CD4-positive, alpha-beta T cell treated with Interleukin-15 for 1 hour (primary cell): ENCODE measurements at regions not wholly inside any gene's neighbourhood (a gene's known extent, or its start where the extent isn't known, plus 50 kb on each side); places are given as distances from the start of the nearest gene placed in this dataset.

Experiments
- DNase-seq: peaks from one replicate; pipeline ENCODE4 v3.0.0-alpha.2; 2020

DNA sequence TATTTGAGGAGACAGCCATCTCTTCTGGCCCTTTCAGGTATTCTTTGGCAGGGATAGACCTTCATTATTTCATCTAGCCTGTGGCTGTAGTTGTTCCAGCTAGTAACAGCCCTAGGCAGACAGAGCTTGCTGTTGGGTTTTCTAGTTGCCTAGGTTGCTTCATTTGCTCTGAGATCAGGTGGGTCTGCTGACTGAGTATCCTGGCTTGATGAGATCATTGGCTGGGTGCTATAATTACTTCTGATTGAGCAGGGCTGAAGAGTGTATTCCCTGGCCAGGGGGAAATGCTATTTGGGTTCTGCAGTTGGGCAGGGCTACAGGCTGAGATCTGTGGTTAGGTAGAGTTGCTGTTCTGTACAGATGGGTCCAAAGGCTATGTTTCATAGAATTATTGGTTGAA, 456.1 kb downstream of the PSAT1 start:
- DNase-seq: no peak

DNA sequence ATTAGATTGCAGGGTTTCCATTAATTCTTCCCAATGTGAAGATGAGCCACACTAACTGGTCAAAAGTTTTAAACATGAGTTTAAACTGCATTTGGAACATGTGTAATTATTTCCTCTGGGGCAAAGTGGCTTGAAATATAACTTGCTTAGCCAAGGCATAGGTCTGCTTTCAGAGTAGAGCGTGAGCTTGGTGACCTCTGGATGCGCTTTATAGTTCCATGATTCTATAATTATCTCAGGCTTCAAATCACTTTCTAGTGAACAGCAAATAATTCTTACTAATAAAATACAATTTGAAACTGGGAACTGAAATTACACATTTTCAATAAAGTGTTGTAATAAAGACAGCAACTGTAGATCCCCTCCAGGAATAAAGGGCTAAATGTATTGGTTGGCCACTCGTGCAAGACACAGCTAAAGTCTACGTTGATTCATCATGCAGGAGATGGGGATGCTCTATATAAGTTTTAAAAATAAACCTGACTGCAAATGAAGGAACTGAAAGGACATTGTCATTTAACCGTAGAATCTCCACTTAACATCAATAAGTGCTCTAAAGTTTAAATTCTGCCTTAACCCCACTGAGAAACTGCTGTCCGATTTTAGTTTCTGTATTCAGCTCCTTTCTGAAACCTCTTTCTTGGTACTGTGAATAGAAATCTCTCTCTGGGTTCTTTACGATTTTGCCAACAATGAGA, 460.0 kb downstream of the PSAT1 start:
- DNase-seq: no peak

DNA sequence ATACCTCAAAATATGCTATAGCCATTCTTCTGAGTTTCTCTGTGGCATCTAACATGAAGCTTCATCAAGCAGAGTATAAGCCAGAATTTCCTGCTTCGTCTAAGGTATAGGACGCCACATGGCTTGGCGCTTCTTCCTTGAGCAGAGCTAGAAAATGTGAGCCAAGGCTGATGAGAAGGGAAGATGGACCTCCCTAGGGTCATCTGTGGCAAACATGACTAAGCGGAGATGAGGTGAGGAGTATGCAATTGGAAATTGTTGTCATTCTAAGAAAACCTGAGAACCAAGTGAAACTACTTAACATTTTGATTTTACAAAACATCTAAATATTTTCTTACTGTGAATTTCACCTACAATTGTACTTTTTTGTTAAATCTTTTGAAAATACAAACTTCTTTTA, 466.5 kb downstream of the PSAT1 start:
- DNase-seq: no peak

DNA sequence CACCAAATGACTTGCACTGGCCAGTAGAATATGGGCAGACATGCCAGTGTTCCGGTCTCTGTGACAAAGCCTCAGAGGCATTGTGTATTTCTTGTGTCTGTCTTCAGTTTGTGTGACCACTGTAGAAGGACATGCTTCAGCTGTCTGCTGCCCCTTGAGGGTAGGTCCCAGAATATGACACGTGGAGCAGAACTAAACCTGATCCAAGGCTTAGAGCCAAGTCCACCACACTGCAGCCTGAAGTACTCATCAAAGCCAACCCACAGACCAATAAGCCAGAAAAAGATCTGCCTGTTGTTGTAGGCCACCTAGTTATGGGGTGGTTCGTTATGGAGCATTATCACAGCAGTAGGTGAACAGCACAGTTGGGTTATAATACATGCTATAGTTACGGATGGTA, 468.9 kb downstream of the PSAT1 start:
- no peak for DNase-seq

DNA sequence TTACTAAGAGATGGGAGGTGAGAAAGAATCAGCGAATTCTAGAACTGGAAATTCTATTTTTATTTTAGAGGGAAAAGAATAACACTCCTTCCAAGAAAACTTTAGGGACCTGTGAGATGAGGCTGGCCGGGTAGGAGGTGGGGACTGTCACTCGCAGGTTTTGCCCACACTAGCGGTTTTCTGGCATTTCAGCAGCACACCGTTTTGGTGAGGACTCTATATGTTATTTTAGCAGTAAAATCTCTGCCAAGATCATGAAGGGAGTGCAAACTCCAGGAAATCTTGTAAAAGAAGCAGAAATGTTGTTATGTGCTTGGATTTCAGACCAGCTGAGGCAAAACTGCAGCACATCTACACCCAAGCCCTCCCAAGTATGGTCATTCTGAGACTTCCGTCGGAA, 470.6 kb downstream of the PSAT1 start:
- no peak for DNase-seq

DNA sequence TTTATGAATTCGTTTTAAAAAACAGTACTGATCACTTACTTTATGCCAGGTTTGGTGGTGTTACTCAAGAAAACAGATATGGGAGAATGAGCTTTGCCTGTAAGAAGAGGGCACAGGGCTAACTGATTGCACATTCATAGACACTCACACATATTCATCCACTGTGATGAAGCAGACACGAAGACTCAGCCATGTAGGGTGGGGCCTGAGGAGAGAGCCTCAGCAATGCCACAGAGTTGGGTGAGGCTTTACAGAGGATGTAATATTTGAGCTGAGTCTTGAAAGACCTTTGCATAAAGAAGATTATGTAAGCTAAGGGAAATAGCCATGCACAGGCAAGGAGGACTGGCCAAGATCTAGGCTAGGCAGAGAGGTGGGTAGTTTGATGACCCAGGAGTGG, 472.8 kb downstream of the PSAT1 start:
- DNase-seq: no peak

DNA sequence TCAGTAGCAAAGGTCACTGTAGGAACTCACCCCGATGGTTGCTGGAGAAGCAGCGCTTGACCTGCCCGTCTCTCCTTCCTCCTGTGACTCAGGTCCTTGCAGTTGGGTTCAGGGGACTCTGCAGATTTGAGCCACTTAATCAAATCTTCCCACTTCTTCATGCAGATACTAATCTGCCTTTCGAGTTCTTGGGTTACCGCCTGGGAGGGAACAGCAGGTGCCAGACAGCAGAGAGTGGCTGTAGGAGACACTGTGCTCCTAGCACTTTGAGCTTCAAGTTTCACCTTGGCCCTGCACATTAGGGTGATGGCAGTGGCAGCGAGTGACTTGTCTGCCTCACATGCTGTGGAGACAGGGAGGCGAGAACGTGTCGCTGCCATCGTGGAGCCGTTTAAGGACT, 478.3 kb downstream of the PSAT1 start:
- no peak for DNase-seq

DNA sequence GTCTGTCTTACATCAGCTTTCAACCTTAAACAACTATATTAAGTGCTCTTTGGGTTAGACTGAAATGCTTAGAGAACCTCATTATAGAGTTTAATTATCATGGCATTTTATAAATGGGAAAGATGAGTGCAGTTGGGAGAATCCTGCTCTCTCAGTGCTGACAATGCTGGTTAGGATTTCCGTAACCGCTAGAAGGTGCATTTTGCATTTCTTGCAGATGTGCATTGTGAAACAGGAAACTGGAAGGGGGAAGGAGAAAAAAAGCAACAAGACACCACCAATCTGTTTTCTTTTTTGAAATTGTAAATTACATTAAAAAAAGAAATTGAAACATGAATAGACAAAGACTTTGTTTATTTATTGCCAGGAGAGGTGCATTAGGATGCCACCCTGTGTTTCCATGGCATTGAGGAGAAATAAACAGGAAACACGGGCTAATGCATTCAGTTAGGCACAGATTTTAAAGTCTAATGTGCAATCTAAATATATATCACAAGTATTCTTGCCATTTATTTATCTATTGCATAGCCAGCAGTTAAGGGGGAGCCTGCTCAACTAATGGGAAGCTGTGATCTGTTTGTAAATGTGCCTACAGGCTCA, 478.9 kb downstream of the PSAT1 start:
- no peak for DNase-seq

DNA sequence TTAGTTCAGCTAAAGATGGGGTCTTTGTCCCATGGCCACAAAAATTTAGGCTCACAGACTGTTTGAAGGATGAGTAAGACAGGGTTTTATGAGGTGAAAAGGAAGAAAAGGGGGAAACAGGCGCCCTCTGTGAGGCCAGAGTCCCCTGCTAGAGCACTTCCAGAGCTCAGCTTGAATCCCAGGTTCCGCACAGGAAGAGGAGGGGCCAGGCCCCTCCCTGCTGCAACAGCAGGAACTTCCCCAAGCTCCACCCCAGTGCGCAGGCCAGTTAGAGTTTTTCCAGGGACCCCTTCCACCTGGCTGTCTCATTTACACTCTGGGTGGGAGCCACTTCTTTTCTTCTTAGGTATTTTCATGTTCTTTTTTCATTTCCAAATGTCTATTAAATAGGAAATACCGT, 480.8 kb downstream of the PSAT1 start:
- DNase-seq: no peak

DNA sequence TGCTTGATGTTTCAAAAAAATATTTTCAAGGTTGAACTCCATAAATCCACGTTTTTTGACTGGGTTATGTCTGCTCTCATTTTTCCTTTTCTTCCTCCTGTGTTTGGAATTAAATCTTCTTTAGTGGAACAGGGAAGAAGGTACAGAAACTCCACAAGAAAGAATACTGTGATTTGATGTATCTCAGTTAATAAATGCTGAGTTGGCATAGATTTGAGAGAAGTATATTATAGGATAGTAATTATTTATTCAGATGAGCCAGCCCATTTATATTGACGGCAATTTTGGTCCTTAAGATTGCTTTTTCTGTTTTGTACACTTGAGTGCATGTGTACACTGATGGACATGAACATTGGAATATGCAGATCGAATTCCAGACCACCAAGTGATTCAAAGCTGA, 481.4 kb downstream of the PSAT1 start:
- DNase-seq: no peak

DNA sequence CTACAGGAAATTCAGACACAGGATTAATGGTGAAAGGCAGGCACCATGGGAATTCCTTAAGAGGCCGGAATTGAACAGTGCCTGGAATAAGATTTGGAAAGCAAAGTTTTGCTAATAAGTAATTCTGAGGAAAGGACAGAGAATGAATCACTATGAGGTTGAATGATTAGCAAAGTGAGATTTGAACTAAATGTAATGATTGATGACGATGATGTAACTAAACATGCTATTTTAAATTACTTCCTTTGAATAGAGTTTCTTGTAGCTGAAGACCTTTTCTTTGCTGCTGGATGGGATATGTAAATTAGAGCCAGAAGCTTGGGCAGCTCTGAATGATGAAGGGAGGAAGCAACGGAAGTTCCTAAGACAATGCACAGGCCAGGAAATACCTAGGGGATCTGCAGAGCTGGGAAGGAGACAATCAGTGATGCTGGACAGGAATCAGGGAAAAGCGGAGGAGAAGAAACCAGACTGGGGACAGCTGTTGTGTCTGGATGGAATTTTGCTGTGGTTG, 482.0 kb downstream of the PSAT1 start:
- no peak for DNase-seq

DNA sequence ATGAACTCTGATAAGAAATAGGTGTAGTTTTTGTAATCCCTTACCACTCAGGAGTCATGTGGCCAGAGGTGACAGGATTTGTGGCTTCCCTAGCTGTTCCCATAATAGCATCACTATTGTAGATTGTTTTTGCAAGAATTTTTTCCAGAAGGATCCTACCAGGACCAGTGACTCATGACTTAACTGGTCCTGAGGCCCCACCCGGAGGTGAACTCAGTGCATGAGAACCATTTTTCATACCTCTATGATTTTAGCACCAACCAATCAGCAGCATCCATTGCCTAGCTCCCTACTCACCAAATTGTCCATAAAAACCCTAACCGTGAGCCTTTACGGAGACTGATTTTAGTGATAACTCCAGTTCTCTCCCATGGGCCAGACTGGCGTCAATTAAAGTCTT, 484.8 kb downstream of the PSAT1 start:
- DNase-seq: no peak

DNA sequence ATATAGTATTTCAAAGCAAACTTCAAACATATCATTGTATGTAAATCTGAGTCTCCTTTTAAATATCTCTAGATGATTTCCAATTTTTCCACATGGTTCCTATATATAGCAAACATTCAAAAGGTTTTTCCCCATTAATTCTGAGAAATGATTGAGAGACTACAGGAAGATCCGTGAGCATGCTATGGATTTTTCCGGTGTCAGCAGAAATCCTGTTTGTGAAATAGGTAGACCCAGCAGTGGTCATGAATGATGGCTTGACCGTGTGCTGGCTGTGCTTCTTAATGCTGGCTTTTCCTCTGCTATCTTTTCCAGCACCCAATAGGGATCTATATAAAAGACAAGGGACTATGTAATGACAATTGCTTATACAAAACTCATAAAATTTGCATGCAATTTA, 485.3 kb downstream of the PSAT1 start:
- no peak for DNase-seq

DNA sequence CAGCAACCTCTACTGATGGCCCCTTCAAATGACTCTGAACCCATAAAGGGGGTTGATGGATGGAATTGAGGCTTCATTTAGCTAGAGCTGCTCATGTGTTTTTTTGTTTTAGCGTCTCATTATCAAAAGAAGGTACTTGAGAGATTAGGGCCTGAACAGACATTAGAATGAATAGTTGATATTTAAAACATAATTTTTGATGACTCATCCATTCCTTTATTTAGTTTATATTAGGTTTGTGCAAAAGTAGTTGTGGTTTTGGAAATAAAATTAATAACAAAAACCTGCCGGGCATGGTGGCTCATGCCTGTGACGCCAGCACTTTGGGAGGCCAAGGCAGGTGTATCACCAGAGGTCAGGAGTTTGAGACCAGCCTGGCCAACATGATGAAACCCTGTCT, 485.9 kb downstream of the PSAT1 start:
- no peak for DNase-seq

DNA sequence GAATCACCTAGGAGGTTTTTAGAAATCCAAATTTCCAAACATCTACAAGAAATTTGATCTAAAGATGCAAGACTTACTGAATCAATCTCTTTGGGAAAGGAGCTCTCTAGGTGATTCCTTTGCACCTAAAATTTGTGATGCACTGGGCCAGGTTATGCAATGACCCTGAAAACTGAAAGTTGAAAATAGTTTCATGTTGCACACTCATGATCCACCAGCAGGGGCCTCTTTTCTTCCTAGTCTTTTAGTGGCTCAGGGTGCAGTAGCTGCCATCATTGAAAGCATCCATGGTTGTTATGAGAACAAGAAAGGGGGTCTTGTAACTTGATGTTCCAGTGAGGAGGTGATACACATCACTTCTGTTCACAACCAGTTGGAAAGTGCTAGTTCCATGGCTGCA, 486.8 kb downstream of the PSAT1 start:
- no peak for DNase-seq

DNA sequence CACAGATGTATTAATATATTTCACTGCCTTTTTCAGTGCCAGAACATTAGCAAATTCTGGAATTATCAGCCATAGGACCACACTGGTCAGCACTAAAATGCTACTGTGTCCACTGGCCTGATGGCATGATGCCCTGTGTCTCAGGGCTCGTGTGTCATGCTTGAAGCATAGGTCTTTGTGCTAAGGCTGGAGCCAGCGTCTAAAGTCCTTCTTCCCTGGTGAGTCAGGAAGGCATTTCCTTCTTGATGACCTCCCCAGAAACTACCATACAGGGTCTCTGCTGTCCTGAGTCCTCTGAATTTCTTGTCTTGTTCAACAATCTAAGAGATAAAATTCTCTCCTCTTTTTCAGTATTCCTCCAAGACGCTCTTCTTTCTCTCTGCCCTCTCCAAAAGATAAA, 489.9 kb downstream of the PSAT1 start:
- no peak for DNase-seq

DNA sequence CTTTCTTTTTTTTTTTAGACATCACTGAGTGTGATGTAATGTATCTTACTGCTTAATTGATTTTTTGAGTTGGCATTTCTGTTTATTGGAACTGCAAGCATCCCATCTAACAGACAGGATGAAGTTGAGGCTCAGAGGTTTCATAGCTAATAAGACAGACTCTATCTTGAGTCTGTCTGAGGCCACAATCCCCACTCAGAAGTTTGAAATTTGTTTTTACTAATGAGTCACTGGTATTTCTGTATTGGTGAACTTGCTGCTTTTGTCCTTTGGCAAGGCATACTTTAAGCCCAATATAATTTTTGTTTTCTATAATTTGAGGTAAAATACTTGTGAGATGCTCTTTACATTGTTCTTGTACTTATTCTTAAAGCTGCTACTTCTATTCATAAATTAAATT, 491.2 kb downstream of the PSAT1 start:
- no peak for DNase-seq

DNA sequence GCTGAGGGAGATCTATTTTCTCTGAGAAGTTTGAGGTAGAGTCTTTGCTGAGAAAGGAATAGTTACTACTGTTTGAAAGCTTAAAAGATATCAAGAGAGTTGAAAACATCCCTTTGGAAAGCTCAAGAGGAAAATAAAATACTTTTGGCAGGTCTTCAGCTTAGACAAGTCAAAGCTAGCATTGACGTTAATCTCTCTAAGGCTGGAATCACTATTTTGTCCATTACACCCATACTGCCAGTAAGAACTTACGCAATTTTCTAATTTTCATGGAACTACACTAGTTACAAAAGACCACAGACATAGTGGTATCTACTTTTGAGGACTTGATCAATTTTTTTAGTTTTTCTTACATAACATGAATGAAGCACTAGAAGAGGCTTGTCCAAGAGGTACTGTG, 494.9 kb downstream of the PSAT1 start:
- DNase-seq: no peak

DNA sequence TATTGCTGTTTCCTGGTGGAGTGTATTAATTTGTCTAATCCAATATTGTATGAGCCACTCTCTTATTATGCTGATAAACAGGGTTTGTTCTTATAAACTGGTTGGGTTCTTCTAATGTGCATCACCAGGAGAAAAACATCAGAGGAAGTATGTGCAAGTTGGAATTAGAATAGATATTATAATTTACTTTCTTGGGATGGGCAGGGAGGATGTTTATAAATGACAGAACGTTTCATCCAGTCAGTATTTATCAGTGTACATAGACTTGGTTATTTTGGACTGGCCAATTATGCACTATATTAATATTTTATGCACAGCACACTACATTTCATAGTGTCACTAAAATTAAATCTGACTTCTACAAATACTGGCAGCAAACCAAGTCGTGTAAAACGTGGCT, 495.8 kb downstream of the PSAT1 start:
- DNase-seq: no peak

DNA sequence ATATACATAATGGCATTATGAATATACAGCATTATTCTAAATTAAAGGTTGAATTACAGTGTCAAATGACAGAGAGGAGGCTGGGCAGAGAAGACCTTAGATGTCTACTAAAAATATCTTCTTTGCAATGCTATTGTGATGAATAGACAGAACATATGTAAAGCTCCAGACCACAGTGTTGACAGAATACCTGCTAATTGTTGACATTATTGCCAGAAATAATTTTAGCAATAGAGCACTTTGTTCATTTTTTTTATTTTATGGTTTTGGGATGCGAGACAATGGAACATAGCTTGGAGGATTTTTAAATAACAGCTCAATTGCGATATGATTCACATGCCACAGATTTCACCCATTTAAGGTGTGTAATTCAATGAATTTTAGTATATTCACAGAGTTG, 508.8 kb downstream of the PSAT1 start:
- DNase-seq: no peak

DNA sequence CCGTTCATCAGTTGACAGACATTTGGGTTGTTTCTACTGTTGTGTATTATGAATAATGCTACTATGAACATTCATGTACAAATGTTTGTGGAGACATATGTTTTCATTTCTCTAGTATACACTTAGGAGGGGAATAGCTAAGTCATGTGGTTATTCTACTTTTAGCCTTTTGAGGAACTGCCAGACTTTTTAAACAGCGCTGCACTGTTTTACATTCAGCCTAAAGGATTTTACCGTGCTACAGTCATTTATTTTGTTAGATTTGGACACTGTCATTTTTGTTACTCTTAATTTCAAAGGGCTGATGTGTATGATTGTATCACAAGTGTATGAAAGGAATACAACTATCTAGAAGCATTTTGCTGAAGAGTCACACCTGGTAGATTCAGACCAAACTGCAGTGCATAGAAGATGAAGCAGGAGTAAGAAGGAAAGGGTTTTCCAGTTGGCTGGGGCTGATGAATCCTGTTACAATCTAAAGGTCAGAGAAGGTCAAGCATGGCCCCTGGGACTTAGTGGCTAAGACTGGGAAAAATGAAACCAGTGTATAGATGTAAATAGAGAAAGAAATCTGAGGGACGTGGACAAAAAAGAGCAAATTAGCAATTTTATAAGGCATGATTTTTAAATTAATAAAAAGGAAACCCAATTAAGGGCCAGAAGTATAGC, 509.7 kb downstream of the PSAT1 start:
- DNase-seq: no peak

DNA sequence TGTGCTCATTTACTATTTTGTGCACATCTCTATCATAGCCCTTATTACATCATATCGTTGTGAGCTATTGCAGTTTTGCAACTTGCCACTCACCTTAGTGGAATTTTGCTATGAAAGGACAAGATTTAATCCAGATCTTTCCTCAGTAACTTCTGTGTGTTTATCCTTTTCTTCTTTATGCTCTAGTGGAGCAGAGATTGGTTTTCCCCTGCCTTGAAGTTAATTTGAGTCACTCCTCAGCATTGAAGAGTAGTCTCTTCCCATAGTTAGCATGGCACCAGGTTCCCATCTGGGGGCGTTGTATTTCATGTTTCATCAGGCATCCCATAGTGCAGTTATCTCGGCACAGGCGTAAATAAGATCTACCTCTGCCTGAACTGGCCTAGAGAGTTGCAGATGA, 510.4 kb downstream of the PSAT1 start:
- DNase-seq: no peak

DNA sequence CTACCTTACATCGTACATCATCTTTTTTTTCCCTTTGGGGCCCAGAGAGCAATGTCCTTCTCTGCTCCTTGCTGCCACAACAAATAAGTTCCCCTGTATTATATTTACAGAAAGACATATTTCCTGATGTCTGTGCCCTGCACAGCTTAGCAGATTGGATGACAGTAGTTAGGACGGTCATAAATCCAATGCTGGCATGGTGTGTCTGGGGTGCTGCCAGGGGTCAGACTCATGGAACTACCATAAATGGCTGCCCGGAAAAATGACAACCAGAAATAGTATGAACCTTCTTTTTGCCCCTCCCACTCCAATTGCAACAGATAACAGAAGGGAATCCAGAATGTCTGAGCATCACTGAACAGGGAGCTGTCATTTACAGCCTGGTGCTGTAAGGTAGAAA, 511.1 kb downstream of the PSAT1 start:
- DNase-seq: no peak

DNA sequence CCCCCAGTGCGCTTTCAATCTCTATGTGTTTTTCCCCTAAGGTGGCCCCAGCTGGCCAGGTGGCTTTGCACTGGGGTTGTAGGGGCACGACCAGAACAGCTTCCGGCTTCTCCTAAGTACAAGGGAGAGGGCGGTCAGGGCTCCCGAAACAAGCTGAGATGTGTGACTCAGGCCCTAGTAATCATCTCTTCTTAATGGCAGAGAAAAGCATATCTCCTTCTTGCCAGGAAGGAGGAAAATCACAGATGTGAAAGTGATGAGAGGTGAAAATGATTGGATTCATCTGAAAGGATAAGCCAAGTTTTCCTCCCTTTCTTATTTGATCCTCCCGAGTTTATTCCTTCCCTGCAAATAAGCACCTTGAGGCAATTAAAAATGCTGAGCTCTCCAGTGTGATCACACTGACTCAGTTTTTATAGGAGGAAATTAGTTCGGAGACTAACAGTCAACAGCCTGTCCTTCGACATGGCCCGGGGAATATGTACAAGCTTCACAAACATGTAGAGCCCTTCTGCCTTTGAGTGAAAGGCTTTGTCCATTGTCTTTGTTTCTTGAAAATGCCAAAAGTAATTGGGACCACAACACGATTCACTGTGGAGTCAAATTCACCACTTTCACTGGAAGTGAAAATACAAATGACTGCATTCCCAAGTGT, 514.8 kb downstream of the PSAT1 start:
- DNase-seq: no peak
